HG03066 (cell line): ENCODE measurements at regions not wholly inside any gene's neighbourhood (a gene's known extent, or its start where the extent isn't known, plus 50 kb on each side); places are given as distances from the start of the nearest gene placed in this dataset.
"Not testable (repeated sequence)": the region's sequence is repeated elsewhere in the genome, so short reads cannot be mapped to it uniquely, and the experiment has no call there.

ENCODE experiments used
- ATAC-seq: cut with Tn5 transposase; IDR thresholded peaks from one replicate; pipeline ENCODE4 v1.9.1; 2021; ENCODE audit warnings: low read depth; ENCODE audit not compliant: unreplicated experiment

GRCh38 chr5:124021776-124022175 lies 509.8 kb downstream of the CSNK1G3 start:
- ATAC-seq: no peak

GRCh38 chr5:124021066-124021641 lies 509.2 kb downstream of the CSNK1G3 start:
- no peak for ATAC-seq

GRCh38 chr5:124017321-124017720 lies 505.3 kb downstream of the CSNK1G3 start:
- ATAC-seq: not testable (repeated sequence)

GRCh38 chr5:124007675-124008398 lies 495.9 kb downstream of the CSNK1G3 start:
- ATAC-seq: no peak

GRCh38 chr5:124001036-124001615 lies 489.1 kb downstream of the CSNK1G3 start:
- ATAC-seq: no peak

GRCh38 chr5:124000538-124000937 lies 488.6 kb downstream of the CSNK1G3 start:
- ATAC-seq: no peak

- ATAC-seq: no peak
These were observed 485.7 kb downstream of the CSNK1G3 start for GRCh38 chr5:123997462-123998215.

GRCh38 chr5:123997064-123997461 lies 485.1 kb downstream of the CSNK1G3 start:
- ATAC-seq: no peak

GRCh38 chr5:123992641-123993040 lies 480.7 kb downstream of the CSNK1G3 start:
- ATAC-seq: no peak

GRCh38 chr5:123987956-123988355 lies 476.0 kb downstream of the CSNK1G3 start:
- ATAC-seq: no peak

- ATAC-seq: peak; percentile 66
These were observed 464.5 kb downstream of the CSNK1G3 start for GRCh38 chr5:123976379-123977033.

GRCh38 chr5:123975521-123975920 lies 463.5 kb downstream of the CSNK1G3 start:
- ATAC-seq: not testable (repeated sequence)

GRCh38 chr5:123966781-123967180 lies 454.8 kb downstream of the CSNK1G3 start:
- no peak for ATAC-seq

- no peak for ATAC-seq
These were observed 453.6 kb downstream of the CSNK1G3 start for GRCh38 chr5:123965626-123966025.

GRCh38 chr5:123964884-123965283 lies 452.9 kb downstream of the CSNK1G3 start:
- no peak for ATAC-seq

GRCh38 chr5:123960526-123960925 lies 448.5 kb downstream of the CSNK1G3 start:
- ATAC-seq: no peak

GRCh38 chr5:123951582-123951977 lies 439.6 kb downstream of the CSNK1G3 start:
- ATAC-seq: no peak

- no peak for ATAC-seq
These were observed 439.0 kb downstream of the CSNK1G3 start for GRCh38 chr5:123950701-123951581.

GRCh38 chr5:123949807-123950340 lies 437.9 kb downstream of the CSNK1G3 start:
- no peak for ATAC-seq
